Lung (tissue), 11 donors: ENCODE measurements at regions not wholly inside any gene's neighbourhood (a gene's known extent, or its start where the extent isn't known, plus 50 kb on each side); places are given as distances from the start of the nearest gene placed in this dataset.

Experiments
- ATAC-seq: fragments of 200-7000 bp; cut with Tn5 transposase; one replicate; pipeline ENCODE4 v1.9.1; 2020; ENCODE audit warnings: moderate number of reproducible peaks; ENCODE audit not compliant: insufficient read depth, low FRiP score
- DNase-seq, 3 donors: peaks; one replicate each; pipeline ENCODE4 v3.0.0-alpha.2; 2013 to 2017
- H3K27ac ChIP-seq, 2 donors: one replicate each; pipeline ENCODE4 v1.5.1; 2013; ENCODE audit warnings: mild to moderate bottlenecking in 2 of 2, moderate library complexity in 2 of 2, control low read depth in 1 of 2, inconsistent platforms in 1 of 2, low read depth in 1 of 2, low read length in 1 of 2
- H3K27me3 ChIP-seq, 3 donors: one replicate each; pipeline ENCODE4 v1.5.1; 2013; ENCODE audit warnings: low read length in 2 of 3; ENCODE audit not compliant: control insufficient read depth in 3 of 3, insufficient read depth in 3 of 3
- H3K36me3 ChIP-seq, 4 donors: one replicate each; pipeline ENCODE4 v1.5.1; 2013; ENCODE audit warnings: low read length in 4 of 4, mild to moderate bottlenecking in 1 of 4, moderate library complexity in 1 of 4; ENCODE audit not compliant: control insufficient read depth in 4 of 4, insufficient read depth in 4 of 4
- H3K4me1 ChIP-seq, 5 donors: one replicate each; pipeline ENCODE4 v1.5.1; 2013; ENCODE audit warnings: low read length in 5 of 5, mild to moderate bottlenecking in 2 of 5, moderate library complexity in 1 of 5; ENCODE audit not compliant: control insufficient read depth in 5 of 5, insufficient read depth in 5 of 5
- H3K4me3 ChIP-seq: one replicate; pipeline ENCODE4 v1.5.1; 2013; ENCODE audit warnings: mild to moderate bottlenecking, control low read depth, moderate library complexity
- H3K9ac ChIP-seq, 2 donors: one replicate each; pipeline ENCODE4 v1.5.1; 2013; ENCODE audit warnings: low read length in 2 of 2, control low read depth in 1 of 2; ENCODE audit not compliant: insufficient read depth in 1 of 2
- H3K9me3 ChIP-seq, 4 donors: one replicate each; pipeline ENCODE4 v1.5.1; 2013; ENCODE audit warnings: low read length in 3 of 4, mild to moderate bottlenecking in 1 of 4, moderate library complexity in 1 of 4; ENCODE audit not compliant: control insufficient read depth in 4 of 4, insufficient read depth in 3 of 4
- WGBS, 2 donors: extraction: QIAGEN DNeasy Blood & Tissue Kit; methylation state at CpG; one replicate each; pipeline ENCODE4 v1.1.7; 2013; 5-methylcytosine and 5-hydroxymethylcytosine counted together
- TF ChIP-seq, protein P1 (sequence below): IDR thresholded peaks from 2 replicates; pipeline ENCODE4 v1.5.1; 2012; ENCODE audit warnings: mild to moderate bottlenecking; ENCODE audit errors: control extremely low read depth, extremely low read depth
- donor health status: control.
- donor health status: control.
- donor health status: Bipolar disorder and iron deficiency.
- donor health status: healthy.
- donor health status: DM: yes; HTN: yes; CAD: no.

DNA sequence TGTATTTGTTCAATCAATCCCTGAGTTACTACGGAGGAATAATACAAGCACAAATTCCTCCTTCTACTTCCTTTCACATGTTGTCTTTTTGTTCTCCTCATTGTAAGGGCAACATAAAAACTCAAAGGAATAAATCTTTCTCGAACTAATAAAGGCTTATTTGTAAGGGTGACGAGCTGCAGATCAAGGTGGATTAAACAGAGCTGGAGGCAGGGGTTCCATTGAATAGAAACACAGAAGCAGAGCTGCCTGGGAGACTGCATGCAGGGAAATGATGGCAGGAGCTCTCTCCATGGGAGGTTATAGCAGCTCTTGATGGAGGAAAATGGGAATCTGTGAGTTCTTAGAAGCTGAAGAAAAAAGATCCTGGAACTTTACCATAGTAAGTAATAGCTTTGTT lies 160.2 kb downstream of the CYYR1 start:
- Histone ChIP-seq H3K9me3 (no peaks in the 10 kb centered on the region), H3K4me1 (no peaks in the 10 kb centered on the region), H3K4me3 (no peak overlapping the region), H3K27ac (no peak overlapping the region), H3K36me3 (no peaks in the 10 kb centered on the region), H3K27me3 (no peaks in the 10 kb centered on the region), H3K9ac (no peak overlapping the region)
- ATAC-seq (no peak), DNase-seq (no peak)
- WGBS, 2 donors: 86 to 87% methylated on average over 3 of the region's 3 CpGs
- TF ChIP-seq, protein P1, sequence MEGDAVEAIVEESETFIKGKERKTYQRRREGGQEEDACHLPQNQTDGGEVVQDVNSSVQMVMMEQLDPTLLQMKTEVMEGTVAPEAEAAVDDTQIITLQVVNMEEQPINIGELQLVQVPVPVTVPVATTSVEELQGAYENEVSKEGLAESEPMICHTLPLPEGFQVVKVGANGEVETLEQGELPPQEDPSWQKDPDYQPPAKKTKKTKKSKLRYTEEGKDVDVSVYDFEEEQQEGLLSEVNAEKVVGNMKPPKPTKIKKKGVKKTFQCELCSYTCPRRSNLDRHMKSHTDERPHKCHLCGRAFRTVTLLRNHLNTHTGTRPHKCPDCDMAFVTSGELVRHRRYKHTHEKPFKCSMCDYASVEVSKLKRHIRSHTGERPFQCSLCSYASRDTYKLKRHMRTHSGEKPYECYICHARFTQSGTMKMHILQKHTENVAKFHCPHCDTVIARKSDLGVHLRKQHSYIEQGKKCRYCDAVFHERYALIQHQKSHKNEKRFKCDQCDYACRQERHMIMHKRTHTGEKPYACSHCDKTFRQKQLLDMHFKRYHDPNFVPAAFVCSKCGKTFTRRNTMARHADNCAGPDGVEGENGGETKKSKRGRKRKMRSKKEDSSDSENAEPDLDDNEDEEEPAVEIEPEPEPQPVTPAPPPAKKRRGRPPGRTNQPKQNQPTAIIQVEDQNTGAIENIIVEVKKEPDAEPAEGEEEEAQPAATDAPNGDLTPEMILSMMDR: no peak

DNA sequence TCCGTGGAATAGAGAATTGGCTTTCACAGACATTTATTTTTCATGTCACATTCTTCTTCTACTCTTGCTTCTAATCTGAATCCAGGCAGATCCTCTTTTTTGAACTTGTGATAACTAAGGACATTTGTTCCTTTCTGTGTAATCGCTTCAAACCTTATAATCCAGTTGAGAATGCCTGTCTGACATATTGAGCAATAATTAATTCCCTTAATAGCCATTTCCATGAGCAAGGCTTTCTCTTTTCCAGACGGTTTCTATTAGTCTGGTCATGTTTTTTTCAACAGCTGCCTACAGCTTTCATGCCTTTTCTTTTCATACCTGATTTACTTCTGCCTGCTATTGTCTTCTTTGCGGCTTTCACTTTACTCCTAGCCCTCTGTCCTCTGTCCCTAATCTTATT lies 163.4 kb downstream of the CYYR1 start:
- no peak overlapping the region for H3K9ac ChIP-seq
- H3K27ac ChIP-seq: no peak overlapping the region
- H3K4me1 ChIP-seq: peaks cover 0 to 14% (median 0%) of the 10 kb centered on the region in 5 donors
- no peak for ATAC-seq
- no peak for DNase-seq
- no peak overlapping the region for H3K4me3 ChIP-seq
- no peaks in the 10 kb centered on the region for H3K36me3 ChIP-seq
- no peaks in the 10 kb centered on the region for H3K27me3 ChIP-seq
- TF ChIP-seq, protein P1: no peak
- peaks cover 0 to 2% (median 0%) of the 10 kb centered on the region in 4 donors for H3K9me3 ChIP-seq
- WGBS, 2 donors: 71 to 82% methylated on average over 4 of the region's 4 CpGs

DNA sequence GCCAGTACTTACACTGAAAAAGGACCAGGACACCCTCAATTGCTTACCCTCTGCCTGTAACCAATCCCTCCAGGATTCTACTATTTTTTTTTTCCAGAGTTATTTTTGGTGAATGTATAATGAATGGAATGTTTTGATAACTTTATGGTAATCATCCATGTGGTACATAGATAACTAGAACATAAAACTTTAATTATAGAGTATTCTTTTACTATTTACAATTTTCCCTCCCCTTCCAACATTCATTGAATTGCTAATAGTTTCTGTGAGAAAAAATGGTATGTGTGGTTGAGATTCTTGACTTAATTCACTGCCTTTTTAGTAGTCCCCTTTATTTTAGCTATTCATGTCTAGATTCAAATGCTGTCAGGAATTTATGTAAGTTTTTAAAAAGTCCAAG lies 164.6 kb downstream of the CYYR1 start:
- Histone ChIP-seq H3K4me3 (no peak overlapping the region), H3K36me3 (no peaks in the 10 kb centered on the region), H3K9ac (no peak overlapping the region), H3K4me1 (peaks cover 0 to 14% (median 0%) of the 10 kb centered on the region in 5 donors), H3K27ac (no peak overlapping the region), H3K9me3 (peaks cover 0 to 2% (median 0%) of the 10 kb centered on the region in 4 donors), H3K27me3 (no peaks in the 10 kb centered on the region)
- no peak for ATAC-seq
- TF ChIP-seq, protein P1: no peak
- no peak for DNase-seq

DNA sequence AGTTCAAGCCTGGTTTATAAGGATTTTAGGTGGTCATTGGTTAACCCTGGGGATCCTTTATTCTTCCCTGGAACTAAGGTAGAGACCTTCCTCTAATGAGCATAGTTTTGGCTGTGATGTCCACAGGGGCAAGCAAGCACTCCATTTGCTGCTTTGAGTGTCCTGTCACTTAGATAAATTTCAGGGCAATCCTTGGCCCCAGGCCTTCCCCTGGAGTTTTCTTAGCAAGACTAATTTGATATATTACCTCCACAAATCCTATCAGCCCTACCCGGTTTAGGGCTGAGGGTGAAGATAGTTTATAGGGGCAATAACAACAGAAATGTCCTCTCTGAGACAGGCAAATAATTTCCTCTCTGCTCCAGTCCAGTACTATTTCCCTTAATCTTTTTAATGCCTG lies 166.6 kb downstream of the CYYR1 start:
- no peak overlapping the region for H3K4me3 ChIP-seq
- no peaks in the 10 kb centered on the region for H3K27me3 ChIP-seq
- no peak overlapping the region for H3K9ac ChIP-seq
- peaks cover 0 to 14% (median 0%) of the 10 kb centered on the region in 5 donors for H3K4me1 ChIP-seq
- H3K36me3 ChIP-seq: no peaks in the 10 kb centered on the region
- TF ChIP-seq, protein P1: no peak
- H3K27ac ChIP-seq: no peak overlapping the region
- WGBS, 2 donors: 40 to 61% methylated on average over 1 of the region's 1 CpG
- DNase-seq: no peak
- peaks cover 0 to 2% (median 0%) of the 10 kb centered on the region in 4 donors for H3K9me3 ChIP-seq
- no peak for ATAC-seq
